Medulla oblongata (tissue), 1 donor: ENCODE measurements at regions not wholly inside any gene's neighbourhood (a gene's known extent, or its start where the extent isn't known, plus 50 kb on each side); places are given as distances from the start of the nearest gene placed in this dataset.
"Not testable (repeated sequence)": the region's sequence is repeated elsewhere in the genome, so short reads cannot be mapped to it uniquely, and the experiment has no call there.

Source experiments
- DNase-seq: peaks from one replicate; pipeline ENCODE4 v3.0.0-alpha.2; 2015; ENCODE audit errors: extremely low spot score

DNA sequence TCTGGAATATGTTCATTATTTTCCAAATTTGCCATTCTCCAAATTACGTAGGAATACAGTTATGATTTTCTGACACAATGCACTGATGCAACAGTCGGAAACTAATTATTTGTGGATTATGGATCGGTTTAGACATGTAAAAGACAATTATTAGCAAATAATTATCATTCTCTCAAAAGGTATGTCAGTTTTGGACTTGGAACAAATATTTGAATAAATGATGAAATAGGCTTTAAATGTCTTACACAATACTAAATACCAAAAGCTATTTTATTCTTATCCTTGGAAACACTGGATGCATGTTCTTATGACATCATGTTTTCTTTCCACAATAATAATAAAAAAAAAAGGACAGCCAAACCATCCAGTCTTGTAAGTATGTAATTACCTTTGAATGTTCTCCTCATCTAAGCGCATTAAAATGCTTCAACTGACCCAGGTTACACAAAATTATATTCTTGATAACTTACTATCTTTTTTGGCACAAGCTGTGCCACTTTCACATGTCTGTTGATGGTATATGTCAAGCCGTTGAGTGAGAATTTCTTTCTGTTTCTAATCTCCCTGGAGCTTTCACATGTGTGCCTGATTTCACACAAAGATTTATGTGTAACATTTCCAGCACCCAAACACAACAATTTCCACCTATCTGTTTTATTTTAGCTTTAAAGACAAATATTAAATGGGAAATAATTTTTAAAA, 238.5 kb upstream of the ZNF385D start:
- DNase-seq: no peak

DNA sequence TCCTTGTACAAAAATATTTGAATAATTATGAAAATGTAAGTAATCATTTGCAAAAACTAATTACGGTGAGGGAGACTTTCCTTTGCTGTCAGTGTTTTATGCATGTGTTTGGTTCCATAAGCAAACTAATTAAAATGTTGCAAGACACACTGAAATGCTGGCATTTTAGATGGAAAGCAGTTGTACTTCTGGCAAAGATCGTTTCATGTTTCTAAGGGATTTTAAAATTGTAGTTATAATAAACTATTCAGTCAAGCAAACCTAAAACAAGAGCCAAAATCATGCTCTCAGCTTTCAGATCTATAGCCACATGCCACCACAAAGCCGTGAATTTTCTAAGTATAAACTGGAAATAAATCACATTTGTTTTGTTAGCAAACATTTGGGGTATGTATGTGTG, 240.1 kb upstream of the ZNF385D start:
- no peak for DNase-seq

DNA sequence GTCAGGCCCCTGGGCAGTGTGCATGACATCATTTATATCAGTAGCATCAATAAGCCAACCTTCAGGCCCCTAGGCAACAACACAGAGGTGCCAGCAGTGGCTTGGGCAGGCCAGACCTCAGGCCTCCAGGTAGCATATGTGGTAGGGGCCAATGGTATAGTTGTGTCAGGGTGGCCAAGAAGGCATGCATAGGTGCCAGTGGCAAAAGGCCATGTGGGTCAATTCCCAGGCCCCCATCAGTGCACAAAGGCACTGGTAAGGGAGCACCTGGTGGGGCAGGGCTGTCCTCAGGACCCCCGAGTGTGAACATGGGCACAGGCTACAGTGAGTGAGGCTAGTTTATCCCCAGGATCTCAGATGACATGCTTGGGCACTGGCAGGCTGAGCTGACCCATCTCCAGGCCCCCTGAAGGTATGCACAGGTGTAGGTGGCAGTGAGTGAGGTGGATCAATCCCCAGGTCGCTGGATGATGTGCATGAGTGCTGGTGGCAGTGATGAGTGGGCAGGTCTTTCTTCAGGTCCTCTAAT, 244.1 kb upstream of the ZNF385D start:
- DNase-seq: no peak

DNA sequence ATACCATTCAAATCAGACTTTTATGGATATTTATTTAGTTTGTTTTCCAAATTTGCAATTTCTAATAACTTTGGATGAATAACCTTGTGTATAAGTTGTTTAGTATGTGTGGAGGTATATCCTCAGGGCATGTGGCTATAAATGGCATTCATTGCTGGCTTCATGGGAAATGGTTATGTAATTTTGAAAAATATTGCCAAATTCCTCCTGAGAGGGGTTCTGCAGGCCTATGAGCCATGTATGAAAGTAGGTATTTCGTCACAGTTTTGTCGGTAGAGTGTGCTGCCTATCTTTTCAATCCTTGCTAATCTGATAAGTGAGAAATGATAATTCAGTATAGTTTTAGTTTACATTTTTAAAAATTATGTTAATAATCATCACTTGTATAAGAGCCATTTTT, 256.4 kb upstream of the ZNF385D start:
- DNase-seq: no peak

DNA sequence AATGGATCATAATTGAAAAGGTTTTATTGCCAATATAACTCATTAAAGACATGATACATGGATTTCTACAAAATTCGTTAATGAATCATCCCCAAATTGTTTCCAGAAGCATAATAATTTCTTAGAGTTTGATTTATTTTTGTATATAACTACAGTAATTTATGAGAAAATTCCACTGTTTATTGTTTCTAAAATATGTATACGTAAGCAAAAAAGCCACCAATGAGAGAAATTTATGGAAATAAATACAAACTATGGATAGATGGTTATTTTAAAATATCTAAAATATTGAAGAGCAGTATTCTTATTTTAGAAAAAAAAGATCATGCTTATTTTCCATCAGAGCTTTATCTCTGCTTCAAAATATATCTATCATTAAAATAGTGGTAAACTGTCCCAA, 260.0 kb upstream of the ZNF385D start:
- no peak for DNase-seq

DNA sequence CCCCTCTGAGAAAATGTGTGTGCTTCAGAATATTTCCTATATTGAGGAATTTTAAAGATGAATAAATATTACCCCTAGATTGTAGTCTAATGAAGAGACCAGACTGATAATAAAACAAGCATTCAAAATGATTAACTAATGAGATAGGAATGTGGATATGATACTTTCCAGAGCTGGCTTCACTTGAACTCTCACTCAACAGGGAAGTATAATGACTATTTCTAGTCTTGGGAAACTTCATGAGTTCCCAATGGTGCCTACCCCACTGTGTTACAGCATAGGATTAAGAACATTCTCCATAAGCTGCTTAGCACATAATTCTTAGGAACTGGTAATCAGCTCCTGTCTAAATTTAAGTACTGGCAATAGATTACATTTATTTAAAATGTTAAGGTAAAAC, 261.5 kb upstream of the ZNF385D start:
- no peak for DNase-seq

DNA sequence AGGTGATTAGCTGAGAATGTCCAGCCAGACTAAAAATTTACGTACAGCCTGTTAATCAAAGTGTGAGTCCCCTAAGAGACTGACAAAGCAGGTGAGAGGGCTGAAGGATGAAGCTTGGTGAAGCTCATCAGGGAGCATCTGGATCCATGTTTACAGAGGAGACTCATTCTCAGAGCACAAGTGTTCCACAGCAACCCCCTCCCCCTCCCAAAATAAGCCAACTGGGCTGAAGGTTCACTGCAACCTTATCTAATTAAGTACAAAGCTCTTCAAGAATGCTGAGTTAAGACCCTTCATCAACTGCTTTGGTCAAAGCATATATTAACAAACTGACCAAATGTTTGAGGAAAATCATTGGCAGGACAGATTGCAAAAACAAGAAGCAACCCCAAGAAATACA, 262.6 kb upstream of the ZNF385D start:
- DNase-seq: no peak

DNA sequence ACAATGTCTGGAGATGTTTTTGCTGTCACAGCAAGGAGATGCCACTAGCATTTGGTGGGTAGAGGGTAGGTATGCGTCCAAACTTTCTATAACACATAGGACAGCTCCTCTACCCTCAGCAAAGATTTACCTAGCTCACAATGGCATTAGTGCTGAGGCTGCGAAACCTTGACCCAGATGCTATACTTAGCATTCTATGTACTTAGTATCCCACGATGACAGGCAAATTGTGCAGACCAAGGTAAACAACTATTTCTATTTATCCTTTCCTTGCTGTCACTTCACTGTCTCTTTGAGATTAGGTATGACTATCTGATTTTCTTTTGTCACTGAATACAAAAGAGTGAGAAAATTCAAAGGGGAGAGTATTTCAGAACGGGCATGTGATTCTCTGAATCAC, 265.2 kb upstream of the ZNF385D start:
- DNase-seq: no peak

DNA sequence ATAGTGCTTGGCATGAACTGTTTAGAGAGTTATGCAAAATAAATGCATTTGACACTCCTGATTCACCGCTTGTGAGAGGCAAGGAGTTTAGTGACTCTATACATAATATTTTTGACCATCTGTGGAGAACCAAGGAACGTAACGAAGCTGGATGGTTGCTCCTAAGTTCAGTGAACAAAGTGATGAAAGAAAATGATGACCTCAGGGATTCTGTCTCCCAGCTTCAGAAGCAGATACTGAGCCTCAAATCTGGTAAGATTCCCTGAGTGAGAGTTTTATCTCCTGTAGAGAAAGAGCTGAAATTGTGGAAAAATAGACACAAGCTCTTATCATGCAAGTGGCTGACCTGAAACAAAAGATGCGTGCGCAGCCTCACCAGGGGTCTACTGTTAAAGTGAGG, 273.6 kb upstream of the ZNF385D start:
- DNase-seq: not testable (repeated sequence)

DNA sequence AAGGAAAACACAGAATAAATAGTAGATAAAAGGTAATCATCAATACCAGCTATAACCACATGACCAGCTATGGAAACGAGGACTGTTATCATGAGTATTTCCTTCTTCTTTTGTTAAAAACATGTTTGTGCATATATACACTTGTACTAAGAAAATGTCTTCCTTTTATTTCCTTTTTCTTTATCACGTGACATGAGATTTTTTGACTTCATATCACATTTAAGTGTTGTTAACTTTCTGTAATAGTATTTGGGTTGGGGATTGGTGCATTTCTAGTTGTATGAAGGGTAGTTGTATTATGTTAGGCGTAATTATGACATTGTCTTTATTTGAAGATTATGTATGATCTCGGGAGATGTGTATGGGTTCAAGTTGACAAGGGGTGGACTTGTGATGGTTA, 278.5 kb upstream of the ZNF385D start:
- DNase-seq: no peak

DNA sequence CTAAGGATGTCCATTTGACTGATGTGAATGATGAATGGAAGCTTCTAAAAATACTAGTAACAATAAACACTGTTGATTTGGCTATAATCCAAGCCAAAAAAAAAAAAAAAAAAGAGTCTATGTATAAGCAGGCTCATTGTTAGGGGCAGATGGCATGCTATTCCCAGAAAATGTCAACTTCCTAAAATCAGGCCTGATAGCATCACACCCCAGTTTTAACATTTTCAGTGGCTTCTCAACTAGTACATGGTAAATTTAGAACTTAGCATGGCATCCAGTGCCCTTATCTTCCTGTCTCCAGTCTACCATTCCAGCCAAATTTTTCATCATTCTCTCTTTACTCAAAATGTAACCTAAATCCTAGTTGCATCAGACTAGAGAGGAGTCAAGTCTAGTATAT, 288.2 kb upstream of the ZNF385D start:
- no peak for DNase-seq

DNA sequence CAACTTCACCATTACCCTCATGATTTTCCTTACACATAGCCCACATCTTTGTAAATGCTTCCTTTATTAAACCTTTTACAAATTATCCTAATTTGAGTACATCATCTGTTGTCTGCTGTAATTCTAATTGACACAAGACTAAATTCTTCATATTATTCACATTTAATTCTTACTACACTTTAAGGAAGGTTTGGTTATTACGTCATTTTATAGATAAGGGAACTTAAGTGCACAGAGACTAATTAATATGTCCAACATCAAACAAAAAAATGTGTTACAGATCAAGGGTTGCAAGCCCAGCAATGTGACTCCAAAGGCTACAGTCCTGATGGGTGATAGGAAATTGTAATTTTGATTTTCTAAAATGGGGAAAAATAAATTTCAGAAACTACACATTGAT, 289.1 kb upstream of the ZNF385D start:
- DNase-seq: no peak

DNA sequence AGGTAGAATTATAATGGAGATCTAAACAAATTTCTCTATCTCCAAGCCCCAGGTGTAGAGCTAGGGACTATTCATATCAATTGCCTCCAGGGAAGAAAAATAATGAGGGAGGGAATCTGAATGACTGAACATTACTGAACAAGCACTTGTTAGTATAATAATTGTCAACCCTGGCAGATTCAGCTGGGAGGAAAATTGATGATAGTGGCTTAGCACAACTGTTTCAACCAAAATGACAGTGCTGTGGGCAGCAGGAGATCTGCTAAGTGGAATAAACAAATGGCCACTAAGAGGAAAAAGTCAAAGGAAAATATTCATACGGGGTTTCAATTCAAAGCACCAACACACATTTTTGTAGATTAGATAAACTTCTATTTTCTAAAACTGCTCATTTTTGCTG, 294.9 kb upstream of the ZNF385D start:
- DNase-seq: no peak

DNA sequence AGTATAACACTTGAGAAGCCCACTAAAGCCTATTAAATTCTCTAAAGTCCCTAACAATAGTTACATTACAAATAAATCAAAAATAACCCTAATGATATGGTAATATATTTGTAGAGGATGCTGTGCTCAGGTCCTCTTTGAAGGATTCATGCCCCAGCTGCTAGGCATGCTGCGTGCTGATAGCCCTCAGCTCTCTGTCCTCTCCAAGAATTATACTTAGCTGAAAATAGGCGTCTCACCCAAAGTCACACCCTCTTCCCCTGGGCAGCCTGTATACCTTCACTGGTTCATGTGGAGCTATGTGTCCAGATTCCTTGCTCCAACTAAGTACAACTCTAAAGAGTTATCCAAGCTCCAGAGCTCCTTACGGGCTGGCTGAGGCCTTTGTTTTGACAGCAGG, 312.5 kb upstream of the ZNF385D start:
- no peak for DNase-seq

DNA sequence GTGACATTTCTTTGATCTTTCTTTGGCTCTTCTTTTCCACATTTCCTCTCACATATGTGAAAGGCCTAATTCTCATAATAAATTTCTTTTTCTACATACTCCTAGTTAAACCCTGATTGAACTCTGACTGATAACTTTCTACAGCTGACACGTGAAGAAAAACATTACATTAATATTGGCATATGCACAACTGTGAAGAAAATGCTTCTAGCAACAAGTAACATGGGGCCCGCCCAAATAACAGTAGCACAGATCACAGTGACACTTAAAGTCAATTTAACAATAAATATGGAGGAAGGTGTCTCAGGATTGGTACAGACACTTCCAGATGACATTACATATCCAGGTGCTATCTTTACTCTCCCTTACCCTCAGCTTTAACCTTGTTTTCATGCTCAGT, 317.6 kb upstream of the ZNF385D start:
- DNase-seq: no peak

DNA sequence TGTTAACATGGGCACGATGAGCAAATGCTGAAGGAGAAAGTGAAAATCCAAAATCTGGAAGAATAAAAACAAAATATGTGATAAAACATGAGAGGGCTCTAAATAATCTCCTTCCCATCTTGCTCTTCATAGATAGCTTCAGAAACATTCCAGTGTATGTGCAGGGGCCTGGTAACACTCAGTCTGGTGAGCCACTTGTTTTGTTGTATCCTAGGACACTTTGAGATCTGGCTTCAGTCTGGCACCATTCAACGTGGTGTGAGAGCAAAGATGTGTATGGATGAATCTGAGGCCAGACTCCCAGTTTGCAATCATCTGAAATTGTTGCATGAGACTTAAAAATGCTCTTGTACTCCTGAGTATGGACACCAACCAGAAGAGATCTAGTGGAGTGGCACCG, 337.2 kb upstream of the ZNF385D start:
- DNase-seq: no peak

DNA sequence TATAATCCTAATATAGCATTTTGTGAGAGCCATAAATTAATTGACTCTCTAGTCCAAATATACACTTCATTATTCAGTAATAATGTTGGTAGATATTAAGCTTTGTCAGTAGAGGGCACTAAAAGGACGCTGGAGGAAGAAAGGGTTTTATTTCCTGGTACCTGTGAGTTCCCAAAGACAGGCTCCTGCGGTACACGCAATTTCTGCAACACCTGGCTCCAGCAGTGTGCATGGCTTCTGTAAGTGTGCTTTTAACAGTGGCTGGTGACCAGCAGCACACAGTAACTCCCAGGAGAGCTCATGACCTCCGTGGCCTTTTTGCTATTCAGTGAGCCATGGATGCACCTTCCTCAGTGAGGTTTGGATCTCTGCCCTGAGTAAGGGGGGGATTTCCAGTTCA, 338.3 kb upstream of the ZNF385D start:
- no peak for DNase-seq

DNA sequence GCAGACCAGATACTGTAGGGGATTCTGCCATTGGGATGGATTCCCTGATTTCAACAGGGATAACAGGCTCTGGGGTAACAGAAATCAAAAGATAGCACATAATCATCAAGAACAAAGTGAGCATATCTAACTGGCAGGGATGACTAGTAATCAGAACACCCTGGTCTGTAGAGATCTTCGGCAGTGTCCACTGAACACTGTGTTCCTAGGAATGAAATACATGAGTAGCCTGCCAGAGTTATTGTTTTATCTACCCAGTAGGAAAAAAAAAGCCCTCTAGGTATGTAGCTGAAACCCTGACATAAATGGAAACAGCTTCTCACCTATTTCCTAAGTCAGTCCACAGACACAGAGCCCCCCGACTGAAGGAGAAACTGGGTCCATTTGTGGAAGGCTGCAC, 340.3 kb upstream of the ZNF385D start:
- no peak for DNase-seq

DNA sequence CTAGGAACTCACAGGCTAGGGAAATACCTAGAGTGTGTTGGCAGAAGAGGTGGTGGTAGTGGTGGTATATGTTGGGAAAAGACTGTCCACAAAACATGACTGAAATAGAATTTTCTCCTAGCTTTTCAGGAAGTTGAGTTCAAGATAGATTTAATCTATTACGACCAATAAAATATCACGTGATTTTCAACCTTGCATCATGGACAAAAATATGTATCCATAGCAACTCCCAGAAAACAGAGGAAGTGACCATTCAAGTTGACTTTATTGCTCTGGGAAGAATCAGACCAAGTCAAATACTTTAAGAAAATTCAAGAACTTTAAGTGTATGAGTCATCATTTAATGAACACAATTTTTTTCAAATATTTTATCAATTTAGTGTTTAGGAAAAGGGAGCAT, 347.0 kb upstream of the ZNF385D start:
- no peak for DNase-seq

DNA sequence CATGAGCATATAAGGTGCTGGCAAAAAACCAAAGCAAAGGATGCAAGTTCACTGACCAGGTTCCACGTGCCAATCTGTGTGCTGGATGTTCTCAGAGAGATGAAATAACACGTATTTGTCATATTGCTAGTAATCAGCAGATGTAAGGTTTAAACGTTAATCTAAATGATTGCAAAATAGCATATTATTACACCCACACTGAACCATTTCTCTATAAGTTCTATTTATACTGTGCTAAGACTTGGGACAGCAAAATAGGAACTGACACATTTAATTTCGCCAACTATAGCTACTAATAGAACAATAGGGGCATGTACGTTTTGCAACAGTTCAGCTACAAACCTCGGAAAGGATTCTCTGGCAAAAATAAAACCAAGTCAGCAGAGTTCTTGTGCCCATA, 350.3 kb upstream of the ZNF385D start:
- DNase-seq: no peak

DNA sequence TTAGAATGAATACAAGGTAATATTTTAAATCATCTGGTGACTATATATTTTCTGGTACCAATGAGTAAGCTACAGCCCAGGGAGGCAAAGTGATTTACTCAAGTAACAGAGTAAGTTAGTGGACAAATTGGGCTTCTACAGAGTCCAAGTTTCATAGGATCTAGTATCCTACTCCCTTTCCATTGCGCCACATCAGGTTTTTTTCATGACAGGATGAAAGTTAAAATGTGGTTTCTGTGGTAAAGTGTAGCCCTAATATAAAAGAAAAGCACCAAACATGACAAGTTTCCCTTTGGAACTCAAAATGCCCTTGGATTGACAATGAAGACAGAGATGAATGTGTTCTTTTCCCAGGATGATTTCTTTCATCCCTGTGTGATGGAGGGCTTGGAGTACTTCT, 350.8 kb upstream of the ZNF385D start:
- DNase-seq: no peak

DNA sequence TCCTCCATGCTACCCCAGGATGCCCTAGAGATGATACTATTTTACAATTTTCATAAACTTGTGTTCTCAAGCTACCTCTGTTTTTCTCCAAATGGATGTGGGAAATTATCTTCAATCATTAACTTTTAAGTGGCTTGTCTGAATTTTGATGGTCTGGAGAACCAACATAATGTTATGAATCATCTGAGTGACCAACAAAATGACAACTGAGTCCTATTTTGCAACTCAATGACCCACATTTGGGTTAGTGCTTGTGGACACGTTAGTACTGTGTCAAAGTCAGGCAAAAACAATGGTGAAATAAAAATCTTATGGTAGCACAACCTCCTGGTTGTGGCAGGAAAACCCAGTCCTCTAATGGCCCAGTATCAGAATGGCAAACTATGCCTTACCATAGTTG, 352.4 kb upstream of the ZNF385D start:
- DNase-seq: no peak

DNA sequence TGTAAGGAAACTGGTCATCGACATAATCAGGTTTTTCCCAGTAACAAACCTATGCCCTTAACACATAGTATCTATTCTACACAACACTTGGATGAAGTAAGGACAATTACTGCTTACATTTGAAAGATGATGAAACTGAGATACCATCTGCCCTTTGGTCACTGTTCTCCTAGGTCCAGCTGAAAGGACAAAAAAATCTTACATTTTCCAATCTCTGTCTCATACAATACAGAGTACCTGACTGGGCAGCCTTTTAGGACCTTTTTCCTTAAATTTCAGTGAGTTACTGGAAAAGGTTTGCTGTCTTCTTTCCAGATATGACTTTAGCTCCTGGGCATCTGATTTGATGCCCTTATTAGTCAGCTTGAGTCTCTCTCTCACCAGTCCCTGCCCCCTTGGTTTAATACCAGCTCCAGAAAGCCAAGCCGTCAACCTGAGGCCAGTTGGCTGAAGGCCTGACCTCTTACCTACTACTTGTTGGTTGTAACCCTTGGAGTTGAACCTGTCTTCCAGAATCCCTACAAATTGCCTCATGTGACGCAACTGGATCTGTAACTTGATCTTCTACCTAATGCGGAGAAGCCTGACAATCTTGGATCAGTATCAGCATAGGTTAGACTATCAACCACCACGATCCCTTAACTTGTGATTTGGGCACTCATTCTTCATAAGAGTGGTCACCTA, 355.3 kb upstream of the ZNF385D start:
- DNase-seq: no peak

DNA sequence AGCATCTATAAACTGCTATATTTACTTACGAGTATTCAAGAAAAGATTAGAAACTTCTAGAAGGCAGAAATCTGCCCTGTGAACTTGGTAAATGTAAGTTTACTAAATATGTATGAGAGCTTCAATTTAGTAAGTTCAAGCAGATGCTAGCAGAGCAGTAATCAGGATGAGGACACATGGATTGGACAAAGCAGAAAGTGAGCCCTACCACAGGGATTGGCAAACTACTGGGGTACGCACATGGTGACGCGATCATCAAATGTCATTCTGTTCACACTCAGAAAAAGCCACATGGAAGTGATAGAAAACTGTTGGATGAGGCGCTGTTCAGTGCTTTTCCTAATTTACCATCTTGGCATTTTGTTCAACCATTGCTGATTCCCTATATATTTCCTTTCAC, 360.2 kb upstream of the ZNF385D start:
- DNase-seq: no peak
